ENCODE measurements at regions not wholly inside any gene's neighbourhood (a gene's known extent, or its start where the extent isn't known, plus 50 kb on each side); places are given as distances from the start of the nearest gene placed in this dataset.
"Not testable (repeated sequence)": the region's sequence is repeated elsewhere in the genome, so short reads cannot be mapped to it uniquely, and the experiment has no call there.

GRCh38 chr21:18832950-18833349 is 429.4 kb upstream of the TMPRSS15 start:
- Histone ChIP-seq H3K27me3 (replicated peaks; ENCODE audit: insufficient read depth, low read length) (no peaks in the 10 kb centered on the region), H3K9ac (ENCODE audit: low read length) (no peak overlapping the region), H4K20me1 (ENCODE audit: insufficient read depth, low read length) (no peaks in the 10 kb centered on the region), H2AFZ (ENCODE audit: low read length) (no peak overlapping the region), H3K4me3 (ENCODE audit: low read length) (no peak overlapping the region), H3K9me2 (replicated peaks; ENCODE audit: insufficient read depth, low read length) (no peaks in the 10 kb centered on the region), H3K4me1 (ENCODE audit: low read length) (no peaks in the 10 kb centered on the region), H3K9me3 (replicated peaks; ENCODE audit: insufficient read depth, low read length) (no peaks in the 10 kb centered on the region), H3K36me3 (replicated peaks; ENCODE audit: insufficient read depth, low read length) (no peaks in the 10 kb centered on the region), H3K4me2 (ENCODE audit: low read depth, low read length) (no peak overlapping the region), H3F3A (ENCODE audit: insufficient read depth, low read length) (no peaks in the 10 kb centered on the region), H3K27ac (ENCODE audit: low read length) (no peak overlapping the region), H3K79me2 (ENCODE audit: low read length) (no peaks in the 10 kb centered on the region)
- no peak for TF ChIP-seq EZH2phosphoT487 (IDR thresholded peaks at IDR 0.05; ENCODE audit: low read length)
- no peak for TF ChIP-seq EZH2 (optimal IDR thresholded peaks at IDR 0.05; ENCODE audit: low read depth, low read length)
- no peak for TF ChIP-seq CTCF (IDR thresholded peaks at IDR 0.05; ENCODE audit: low read length)
- DNase-seq: no peak

- H3K27ac ChIP-seq (ENCODE audit: low read length); H3K27me3 ChIP-seq (replicated peaks; ENCODE audit: insufficient read depth, low read length); H3F3A ChIP-seq (ENCODE audit: insufficient read depth, low read length); H3K9ac ChIP-seq (ENCODE audit: low read length); DNase-seq; H3K79me2 ChIP-seq (ENCODE audit: low read length); H3K36me3 ChIP-seq (replicated peaks; ENCODE audit: insufficient read depth, low read length); H3K4me2 ChIP-seq (ENCODE audit: low read depth, low read length); H3K4me1 ChIP-seq (ENCODE audit: low read length); H4K20me1 ChIP-seq (ENCODE audit: insufficient read depth, low read length); H2AFZ ChIP-seq (ENCODE audit: low read length); H3K9me3 ChIP-seq (replicated peaks; ENCODE audit: insufficient read depth, low read length); H3K4me3 ChIP-seq (ENCODE audit: low read length); H3K9me2 ChIP-seq (replicated peaks; ENCODE audit: insufficient read depth, low read length): not testable (repeated sequence)
Observed at GRCh38 chr21:18834121-18834520, 430.5 kb upstream of the TMPRSS15 start.

- Histone ChIP-seq H3K4me2 (ENCODE audit: low read depth, low read length) (no peak overlapping the region), H3K4me3 (ENCODE audit: low read length) (no peak overlapping the region), H3K27ac (ENCODE audit: low read length) (no peak overlapping the region), H3K36me3 (replicated peaks; ENCODE audit: insufficient read depth, low read length) (no peaks in the 10 kb centered on the region), H3K27me3 (replicated peaks; ENCODE audit: insufficient read depth, low read length) (no peaks in the 10 kb centered on the region), H3F3A (ENCODE audit: insufficient read depth, low read length) (no peaks in the 10 kb centered on the region), H3K4me1 (ENCODE audit: low read length) (no peaks in the 10 kb centered on the region), H3K9me2 (replicated peaks; ENCODE audit: insufficient read depth, low read length) (no peaks in the 10 kb centered on the region), H4K20me1 (ENCODE audit: insufficient read depth, low read length) (no peaks in the 10 kb centered on the region), H3K9ac (ENCODE audit: low read length) (no peak overlapping the region), H2AFZ (ENCODE audit: low read length) (peak overlapping the region; percentile 35; the same call in 1 of the 2 replicates), H3K79me2 (ENCODE audit: low read length) (no peaks in the 10 kb centered on the region), H3K9me3 (replicated peaks; ENCODE audit: insufficient read depth, low read length) (no peaks in the 10 kb centered on the region)
- DNase-seq: peak; percentile 72
- peak; percentile 72 for TF ChIP-seq CTCF (IDR thresholded peaks at IDR 0.05; ENCODE audit: low read length)
- no peak for TF ChIP-seq EZH2phosphoT487 (IDR thresholded peaks at IDR 0.05; ENCODE audit: low read length)
- TF ChIP-seq EZH2 (optimal IDR thresholded peaks at IDR 0.05; ENCODE audit: low read depth, low read length): no peak
Observed at GRCh38 chr21:18840239-18840638, 436.7 kb upstream of the TMPRSS15 start.

- not testable (repeated sequence) for H3K27ac ChIP-seq (ENCODE audit: low read length); H3F3A ChIP-seq (ENCODE audit: insufficient read depth, low read length); H3K4me1 ChIP-seq (ENCODE audit: low read length); DNase-seq; H3K9ac ChIP-seq (ENCODE audit: low read length); H3K36me3 ChIP-seq (replicated peaks; ENCODE audit: insufficient read depth, low read length); H3K79me2 ChIP-seq (ENCODE audit: low read length); H3K9me3 ChIP-seq (replicated peaks; ENCODE audit: insufficient read depth, low read length); H3K9me2 ChIP-seq (replicated peaks; ENCODE audit: insufficient read depth, low read length); H2AFZ ChIP-seq (ENCODE audit: low read length); H3K27me3 ChIP-seq (replicated peaks; ENCODE audit: insufficient read depth, low read length); H3K4me3 ChIP-seq (ENCODE audit: low read length); H4K20me1 ChIP-seq (ENCODE audit: insufficient read depth, low read length); H3K4me2 ChIP-seq (ENCODE audit: low read depth, low read length)
Observed at GRCh38 chr21:18857606-18858005, 454.0 kb upstream of the TMPRSS15 start.

Data from MM.1S (cell line).